IPS-NIHi11 (cell line): ENCODE measurements at regions not wholly inside any gene's neighbourhood (a gene's known extent, or its start where the extent isn't known, plus 50 kb on each side); places are given as distances from the start of the nearest gene placed in this dataset.
"Not testable (repeated sequence)": the region's sequence is repeated elsewhere in the genome, so short reads cannot be mapped to it uniquely, and the experiment has no call there.

Source experiments
- DNase-seq: peaks from one replicate; pipeline ENCODE4 v3.0.0; 2012; ENCODE audit warnings: mixed read lengths, low spot score

DNA sequence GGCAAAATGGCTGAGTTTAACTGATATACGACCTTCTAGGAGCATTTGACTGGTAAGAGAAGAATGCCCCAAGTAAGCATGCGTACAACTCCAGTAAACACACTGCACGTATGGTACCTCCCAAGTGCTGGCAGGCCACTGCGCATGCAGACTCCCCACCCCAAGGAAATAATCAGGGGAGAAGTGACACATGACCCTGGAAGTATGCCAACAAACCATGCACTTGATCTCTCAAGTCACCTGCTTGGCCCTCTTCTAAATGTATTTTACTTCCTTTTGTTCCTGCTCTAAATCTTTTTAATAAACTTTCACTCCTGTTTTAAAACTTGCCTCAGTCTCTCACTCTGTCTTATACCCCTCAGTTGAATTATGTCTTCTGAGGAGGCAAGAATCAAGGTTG is 129.8 kb upstream of the COL5A2 start:
- DNase-seq, result no peak

DNA sequence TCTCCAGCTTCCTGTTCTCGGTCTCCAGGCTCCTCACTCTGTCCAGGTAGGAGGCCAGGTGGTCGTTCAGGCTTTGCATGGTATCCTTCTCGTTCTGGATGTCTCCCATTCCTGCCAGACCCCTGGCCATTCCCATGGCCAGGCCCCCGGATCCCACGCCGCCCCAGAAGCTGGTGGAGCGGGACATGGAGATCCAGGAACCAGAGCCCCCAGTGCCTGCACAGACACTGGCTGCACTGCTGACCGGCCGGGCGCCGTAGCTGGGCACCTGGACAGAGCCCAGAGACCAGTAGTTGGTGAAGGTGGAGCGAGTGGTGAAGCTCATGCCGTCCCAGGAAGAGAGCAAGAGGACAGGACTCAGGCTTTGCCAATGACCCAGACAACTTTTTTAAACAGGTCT is 129.1 kb upstream of the WDR75 start:
- DNase-seq, result no peak

DNA sequence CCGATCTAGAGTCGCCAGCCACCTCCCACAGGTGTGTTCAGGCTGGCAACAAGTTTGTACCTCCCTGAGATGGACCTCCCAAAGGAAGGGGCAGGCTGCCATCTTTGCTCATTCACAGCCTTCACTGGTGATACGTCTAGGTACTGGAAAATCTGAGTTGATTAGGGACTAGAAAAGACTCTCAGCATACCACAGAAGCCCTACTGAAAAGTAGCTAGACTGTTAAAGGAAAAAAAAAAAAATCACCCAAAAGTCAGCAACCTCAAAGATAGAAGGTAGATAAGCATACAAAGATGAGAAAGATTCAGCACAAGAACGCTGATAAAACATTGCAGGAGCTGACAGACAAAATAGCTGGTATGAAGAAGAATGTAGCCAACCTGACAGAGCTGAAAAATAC is 128.6 kb upstream of the WDR75 start:
- no peak for DNase-seq

DNA sequence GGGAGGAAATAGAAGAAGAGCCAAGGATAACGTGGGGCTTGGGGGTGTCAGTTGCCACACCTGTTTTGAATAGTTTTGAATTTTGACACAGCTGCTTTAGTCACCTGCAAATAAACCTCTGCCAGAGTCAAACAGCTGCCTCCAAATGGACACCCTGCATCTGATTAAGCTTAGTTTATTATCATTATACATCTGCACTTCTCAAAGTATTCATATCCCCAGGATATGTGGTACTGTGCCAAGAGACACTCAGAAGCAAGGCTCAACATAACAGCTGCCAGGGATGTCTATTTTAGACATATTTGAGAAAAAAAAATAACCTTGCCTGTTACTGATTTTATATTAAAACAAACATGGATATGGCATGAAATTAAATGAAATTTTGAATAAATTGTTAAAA is 122.5 kb upstream of the WDR75 start:
- DNase-seq, result no peak

DNA sequence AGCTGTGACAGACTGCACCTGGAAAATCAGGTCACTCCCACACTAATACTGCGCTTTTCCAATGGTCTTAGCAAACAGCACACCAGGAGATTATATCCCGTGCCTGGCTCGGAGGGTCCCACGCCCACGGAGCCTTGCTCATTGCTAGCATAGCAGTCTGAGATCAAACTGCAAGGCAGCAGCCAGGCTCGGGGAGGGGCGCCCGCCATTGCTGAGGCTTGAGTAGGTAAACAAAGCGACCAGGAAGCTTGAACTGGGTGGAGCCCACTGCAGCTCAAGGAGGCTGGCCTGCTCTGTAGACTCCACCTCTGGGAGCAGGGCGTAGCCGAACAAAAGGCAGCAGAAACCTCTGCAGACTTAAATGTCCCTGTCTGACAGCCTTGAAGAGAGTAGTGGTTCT is 121.8 kb upstream of the WDR75 start:
- DNase-seq, result not testable (repeated sequence)

DNA sequence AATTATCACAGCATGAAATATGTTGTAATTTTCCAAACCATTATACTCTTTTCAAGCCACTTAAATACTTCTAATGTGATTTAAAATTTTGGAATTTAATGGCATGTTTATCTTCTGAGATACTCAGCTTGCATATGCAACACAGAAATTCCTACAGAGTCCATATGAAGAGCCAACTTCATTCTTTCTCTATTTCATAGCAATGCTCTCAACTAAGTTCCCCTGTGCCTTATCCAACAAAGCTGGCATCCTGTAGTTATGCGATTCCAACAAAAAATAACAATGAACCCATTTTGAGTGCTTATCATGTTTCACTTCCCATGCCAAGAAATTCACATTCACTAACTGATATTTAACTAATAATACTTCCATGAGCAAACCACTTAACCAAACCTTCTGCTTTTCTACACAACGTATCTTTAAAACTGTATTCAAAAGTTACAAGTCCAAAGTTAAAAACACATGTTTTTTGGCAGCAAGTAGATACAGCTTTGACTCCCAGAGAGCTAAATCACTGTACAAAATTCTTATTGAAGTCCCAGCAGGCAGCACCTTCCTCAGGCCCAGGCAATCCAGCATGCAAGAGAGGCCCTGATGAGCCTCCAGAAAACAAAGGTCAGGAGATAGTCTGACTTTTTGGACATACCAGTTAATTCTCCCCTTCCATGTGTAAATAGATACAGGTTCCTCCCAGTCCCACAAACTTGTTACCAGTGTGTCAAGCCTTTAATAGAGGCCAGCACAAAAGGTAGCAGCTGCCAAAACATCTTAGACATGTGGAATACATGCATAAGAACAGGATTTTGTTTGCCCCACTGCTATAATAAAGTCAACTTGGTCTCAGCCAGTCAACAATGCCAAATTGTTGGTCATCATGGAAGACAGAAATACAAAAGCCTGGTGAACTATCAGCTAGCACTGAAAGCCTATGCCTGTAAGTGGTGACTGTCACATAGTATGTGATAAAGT is 113.1 kb upstream of the WDR75 start:
- DNase-seq, result no peak

DNA sequence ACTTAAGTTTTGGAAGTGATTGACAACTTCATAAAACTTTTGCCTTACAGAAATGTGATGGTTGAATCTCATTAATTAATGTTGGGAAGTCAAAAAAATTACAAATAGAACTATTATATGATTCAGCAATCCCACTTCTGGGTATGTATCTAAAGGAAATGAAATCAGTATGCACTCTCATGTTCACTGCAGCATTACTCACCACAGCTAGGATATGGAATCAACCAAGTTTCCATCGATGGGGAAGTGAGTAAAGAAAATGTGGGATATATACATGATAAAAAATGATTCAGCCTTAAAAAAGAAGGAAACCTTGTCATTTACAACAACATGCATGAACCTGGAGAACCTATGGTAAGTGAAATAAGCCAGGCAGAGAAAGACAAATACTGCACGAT is 112.4 kb upstream of the WDR75 start:
- no peak for DNase-seq

DNA sequence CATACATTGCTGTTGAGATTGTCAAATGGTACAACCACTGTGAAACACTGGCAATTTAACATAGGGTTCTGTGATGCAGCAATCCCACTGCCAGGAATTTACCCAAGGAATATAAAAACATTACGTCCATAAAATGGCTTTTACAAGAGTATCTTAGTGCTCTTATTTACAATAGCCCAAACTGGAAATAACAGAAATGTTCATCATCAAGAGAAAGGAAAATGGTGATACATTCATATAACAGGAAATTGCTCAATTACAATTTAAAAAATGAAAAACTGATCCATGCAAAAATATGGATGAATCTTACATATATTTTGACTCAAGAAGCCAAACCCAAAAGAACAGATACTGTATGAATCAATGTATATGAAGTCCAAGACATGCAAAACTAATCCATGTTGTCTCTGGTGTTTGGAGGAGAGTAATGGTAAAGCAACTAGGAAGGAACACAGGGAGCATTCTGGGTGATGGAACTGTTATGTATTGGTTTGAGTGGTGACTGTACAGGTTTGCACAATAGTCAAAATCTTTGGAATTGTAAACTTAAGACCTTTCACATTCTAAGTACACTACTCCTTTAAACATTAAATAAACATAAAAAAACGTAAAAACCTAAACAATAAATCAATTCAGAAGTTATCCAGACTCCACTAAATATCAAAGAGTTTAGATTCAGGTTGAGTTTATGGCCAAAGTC is 104.8 kb upstream of the WDR75 start:
- no peak for DNase-seq

DNA sequence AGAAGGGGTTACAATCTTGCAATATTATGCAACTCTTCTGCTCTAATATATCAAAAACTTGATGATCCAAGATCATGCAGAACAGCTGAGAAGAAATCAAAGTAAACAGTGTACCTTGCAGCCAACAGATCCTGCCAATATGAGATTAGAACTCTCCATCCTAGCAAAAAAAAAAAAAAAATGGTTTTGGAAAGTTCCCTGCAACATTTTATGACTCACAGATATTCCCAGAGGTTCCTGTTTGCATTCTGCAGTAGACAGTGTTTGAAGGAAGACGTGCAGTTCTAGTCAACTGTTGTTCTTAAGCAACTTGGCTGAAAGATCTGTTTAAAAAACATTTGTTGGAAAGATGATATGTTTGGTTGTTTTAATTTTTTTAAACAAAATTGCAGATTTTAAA is 103.6 kb upstream of the WDR75 start:
- DNase-seq, result no peak

DNA sequence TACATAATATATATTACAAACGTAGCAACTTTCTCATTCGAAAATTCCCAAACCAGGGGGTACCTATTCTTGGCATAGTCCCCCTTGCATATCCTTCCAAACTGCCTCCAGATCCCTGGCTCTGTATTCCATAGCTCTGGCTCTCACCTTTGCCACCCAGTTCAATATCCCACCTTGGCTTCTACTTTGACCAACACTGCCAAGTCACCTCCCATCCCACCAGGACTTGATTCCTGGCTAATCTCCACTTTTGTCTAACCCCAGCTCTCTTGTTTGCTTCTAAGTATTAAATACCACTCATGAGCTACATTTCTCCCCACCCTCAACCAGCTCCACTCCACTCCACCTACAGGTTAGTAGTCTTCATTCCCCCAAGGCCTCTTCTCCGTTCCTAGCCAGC is 103.2 kb upstream of the WDR75 start:
- no peak for DNase-seq

DNA sequence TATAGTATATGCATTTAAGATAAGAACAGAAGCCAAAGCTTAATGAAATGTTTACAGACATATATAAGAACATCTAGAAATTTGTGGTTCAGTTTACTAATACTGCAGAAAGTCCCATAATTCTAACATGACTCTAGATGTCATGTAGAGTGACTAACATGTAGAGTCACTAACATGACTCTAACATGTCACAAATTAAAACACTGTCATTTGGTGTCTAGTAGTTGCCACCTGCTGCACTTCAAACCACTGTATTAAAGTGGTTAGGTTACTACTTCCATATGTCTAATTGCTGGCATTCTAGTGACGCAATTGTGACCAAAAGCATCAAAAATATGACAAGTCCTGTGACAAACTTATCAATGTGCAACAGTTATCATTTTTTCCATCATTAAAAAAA is 100.2 kb upstream of the WDR75 start:
- DNase-seq, result no peak

DNA sequence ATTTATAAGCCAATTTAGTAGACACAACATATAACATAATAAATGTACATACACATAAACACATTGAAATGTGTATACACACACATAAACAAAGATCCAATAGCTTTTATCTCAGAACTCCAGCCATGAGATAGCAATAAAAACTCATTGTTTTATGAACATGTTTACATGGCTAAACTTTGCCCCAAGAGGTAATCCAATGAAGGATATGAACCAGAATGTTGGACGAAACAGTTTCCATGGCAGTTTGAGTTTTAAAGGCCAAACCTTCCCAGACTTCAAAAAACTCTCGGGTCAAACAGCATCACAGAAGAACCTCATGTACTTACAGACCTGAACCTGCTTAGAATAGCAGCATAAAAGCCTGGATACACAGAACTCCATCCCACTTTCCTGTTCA is 97.2 kb upstream of the WDR75 start:
- DNase-seq, result no peak

DNA sequence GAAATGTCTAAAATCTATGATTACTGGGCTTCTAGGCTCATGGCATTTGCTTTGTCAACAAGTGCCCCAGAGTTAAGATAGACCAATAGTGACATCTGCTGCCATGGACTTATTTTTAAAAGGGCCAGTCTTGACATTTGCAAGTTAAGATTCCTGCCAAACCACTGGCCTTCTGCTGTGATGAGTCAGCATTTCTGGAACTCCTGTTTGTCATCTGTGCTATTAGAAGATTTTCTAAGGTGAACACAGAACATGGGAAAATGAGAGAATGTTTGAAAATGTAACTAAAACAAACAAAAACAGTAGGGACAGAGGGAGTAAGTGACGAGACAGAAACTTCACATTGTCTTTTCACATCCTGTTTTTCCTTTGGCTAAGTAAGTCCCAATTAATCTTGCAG is 93.7 kb upstream of the WDR75 start:
- peak; percentile 53 for DNase-seq

DNA sequence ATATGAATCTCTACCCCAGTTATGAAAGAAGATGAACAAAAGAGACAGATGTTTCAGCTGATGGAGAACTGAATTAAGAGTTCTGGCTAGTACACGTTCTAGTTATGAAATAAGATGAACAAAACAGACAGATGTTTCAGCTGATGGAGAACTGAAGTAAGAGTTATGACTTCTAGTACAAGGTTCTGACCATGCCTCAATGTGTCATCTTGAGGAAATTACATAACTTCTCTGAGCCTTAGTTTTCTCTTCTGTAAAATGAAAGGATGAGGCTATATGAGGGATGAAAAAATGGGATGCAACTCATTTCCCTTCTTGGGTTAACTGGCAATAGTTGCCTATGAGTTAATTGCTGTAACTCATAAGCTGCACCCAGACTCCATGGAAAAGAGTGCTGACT is 92.9 kb upstream of the WDR75 start:
- DNase-seq, result no peak

DNA sequence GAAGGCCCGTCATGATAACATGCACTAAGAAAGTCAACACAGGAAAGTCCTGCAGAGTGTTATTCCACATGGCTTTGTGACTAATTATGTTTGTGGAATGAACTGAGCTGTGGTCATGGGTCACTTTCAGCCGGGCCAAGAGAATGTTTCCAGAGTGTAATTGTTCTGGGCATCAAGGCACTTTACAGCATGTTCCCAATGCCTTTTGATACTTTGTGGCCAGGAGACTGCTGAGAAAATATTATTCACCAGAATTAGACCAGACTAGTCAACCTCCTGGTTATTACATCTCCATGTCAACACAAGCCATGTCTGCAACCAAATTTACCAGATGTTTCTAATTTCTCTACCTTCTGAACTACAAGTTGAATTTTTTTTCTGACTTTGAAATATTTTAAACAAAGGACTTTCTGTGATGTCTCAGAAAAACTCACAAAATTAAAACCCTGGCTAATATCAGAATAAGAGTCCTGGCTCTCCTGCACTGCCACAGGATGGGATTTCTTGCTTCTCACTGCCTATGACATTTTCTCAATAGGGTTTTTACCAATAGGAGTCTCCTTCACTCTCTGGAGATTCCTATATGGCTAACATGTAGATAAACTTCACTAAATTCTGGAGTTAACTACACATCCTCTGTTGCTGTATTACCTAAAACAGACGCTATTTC is 90.6 kb upstream of the WDR75 start:
- DNase-seq, result no peak

DNA sequence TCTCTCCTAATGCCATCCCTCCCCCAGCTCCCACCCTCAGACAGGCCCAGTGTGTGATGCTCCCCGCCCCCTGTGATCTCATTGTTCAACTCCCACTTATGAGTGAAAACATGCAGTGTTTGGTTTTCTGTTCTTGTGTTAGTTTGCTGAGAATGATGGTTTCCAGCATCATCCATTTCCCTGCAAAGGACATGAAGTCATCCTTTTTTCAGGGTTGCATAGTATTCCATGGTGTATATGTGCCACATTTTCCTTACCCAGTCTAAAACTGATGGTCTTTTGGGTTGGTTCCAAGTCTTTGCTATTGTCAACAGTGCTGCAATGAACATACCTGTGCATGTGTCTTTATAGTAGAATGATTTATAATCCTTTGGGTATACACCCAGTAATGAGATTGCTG is 89.3 kb upstream of the WDR75 start:
- not testable (repeated sequence) for DNase-seq

DNA sequence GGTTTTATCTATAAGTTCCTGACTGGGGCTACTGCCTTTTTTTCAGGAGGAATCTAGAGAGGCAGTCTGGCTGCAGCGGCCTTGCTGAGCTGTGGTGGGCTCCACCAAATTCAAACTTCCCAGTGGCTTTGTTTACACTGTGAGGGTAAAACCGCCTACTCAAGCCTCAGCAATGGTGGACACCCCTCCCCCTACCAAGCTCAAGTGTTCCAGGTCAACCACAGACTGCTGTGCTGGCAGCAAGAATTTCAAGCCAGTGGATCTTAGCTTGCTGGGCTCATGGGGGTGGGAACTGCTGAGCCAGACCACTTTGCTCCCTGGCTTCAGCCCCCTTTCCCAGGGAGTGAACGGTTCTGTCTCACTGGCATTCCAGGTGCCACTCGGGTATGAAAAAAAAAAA is 83.9 kb upstream of the WDR75 start:
- DNase-seq, result not testable (repeated sequence)

DNA sequence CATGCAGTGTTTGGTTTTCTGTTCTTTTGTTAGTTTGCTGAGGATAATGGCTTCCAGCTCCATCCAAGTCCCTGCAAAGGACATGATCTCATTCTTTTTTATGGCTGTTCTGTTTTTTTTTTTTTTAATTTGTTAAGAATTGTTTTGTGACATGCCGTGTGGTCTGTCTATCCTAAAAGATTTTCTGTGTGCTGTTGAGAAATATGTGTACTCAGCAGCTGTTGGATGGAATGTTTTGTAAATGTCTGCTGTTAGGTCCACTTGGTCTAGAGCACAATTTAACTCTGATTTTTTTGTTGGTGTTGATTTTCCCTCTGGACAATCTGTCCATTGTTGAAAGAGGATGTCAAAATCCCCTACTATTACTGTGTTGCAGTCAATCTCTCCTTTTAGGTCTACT is 80.4 kb upstream of the WDR75 start:
- DNase-seq, result no peak

DNA sequence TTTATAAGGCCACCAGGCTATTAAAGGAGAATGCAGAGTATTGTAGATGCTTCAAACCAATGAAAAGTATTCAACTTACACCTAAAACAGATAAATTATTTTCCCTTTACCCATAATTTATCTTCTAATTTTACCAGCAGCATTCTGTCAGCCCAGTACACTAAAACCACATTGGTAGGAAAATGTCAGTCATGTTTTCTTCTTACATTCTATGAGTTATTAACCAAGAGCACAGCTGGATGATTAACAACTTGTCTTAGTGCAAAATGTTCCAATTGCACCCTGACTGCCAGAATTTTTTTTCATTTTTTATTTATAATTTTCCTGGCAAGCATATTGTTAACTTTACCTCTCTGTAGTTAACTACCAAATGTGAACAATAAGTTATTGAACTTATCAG is 79.0 kb upstream of the WDR75 start:
- no peak for DNase-seq

DNA sequence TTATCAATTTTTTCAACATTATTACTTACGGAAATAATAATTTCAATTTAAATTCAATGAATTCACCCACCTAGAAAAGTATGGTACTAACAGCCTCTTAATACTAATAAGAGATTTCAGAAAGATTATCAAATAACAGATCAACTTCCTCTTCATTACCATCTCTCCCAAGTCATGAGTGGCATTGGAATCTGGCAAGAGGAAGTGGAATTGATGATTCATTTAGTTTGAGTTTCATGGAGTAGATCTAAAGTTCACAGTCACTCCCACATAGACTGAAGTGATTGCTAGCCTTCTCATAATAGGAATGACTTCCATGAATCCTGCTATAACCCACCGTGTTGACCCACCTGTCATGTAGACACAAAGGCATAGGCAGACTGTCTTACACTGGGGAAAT is 77.7 kb upstream of the WDR75 start:
- DNase-seq, result no peak

DNA sequence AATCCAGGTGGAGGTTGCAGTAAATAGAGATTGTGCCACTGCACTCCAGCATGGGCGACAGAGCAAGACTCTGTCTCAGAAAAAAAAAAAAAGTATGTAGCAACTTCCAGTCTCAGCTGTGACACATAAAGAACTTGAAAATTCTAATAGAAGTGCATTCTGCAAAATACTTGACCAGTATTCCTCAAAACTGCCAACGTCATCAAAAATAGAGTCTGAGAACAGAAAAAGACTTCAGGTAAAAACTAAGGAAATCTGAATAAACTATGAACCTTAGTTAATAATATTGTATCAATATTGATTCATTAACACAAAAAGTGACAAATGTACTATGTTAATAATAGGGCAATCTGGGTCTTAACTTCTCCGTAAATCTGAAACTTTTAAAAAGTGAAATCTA is 76.7 kb upstream of the WDR75 start:
- DNase-seq, result no peak

DNA sequence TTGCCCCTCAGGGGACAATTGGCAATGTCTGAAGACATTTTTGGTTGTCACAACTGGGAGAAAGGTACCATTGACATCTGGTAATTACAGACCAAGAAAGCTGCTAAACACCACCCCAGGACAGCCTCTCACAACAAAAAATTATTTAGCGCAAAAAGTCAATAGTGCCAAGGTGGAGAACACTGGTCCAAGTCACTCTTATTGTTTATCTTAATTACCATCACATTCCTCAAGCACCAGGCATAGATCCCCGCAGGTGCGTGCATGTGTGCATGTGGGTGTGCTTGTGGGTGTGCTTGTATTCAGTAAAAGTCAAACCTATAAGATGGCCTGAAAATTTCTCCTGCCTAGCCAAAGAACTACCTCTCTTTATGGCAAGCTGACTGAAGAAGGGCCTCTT is 74.9 kb upstream of the WDR75 start:
- DNase-seq, result no peak

DNA sequence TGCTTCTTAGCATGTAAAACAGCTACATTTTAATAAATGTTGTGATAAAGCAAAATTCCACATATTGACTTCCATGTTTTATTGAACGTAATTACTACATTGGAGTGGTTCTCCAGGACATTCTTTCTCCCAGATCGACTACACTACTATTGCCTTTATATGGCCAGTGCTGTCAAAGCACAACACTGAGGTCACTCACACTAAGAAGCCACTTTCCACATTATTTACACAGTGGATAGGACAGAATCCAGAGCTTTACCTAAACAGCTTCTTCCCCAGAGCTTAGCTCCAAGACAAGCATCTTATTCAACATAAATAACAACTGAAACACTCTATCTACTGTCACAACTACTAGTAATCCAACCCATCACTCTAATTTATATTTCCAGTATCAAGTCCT is 73.9 kb upstream of the WDR75 start:
- no peak for DNase-seq
